T47D (cell line): ENCODE measurements at regions not wholly inside any gene's neighbourhood (a gene's known extent, or its start where the extent isn't known, plus 50 kb on each side); places are given as distances from the start of the nearest gene placed in this dataset.
"Not testable (repeated sequence)": the region's sequence is repeated elsewhere in the genome, so short reads cannot be mapped to it uniquely, and the experiment has no call there.

Experiments
- DNase-seq, 2 experiments: peaks; one replicate each; pipeline versions ENCODE4 v3.0.0 to v3.0.0-alpha.2; 2011 to 2012; ENCODE audit warnings: low read depth in 1 of 2, low spot score in 1 of 2
- JUND ChIP-seq: IDR thresholded peaks from 2 replicates; pipeline ENCODE4 v1.6.1; 2012; ENCODE audit warnings: low read depth
- in situ Hi-C: cut with HindIII; loops from 2 replicates; pipeline ENCODE4 v1.10.0; 2016; ENCODE audit warnings: low sequenced_read_pairs, low pct_unique_long_range_greater_than_20kb

DNA sequence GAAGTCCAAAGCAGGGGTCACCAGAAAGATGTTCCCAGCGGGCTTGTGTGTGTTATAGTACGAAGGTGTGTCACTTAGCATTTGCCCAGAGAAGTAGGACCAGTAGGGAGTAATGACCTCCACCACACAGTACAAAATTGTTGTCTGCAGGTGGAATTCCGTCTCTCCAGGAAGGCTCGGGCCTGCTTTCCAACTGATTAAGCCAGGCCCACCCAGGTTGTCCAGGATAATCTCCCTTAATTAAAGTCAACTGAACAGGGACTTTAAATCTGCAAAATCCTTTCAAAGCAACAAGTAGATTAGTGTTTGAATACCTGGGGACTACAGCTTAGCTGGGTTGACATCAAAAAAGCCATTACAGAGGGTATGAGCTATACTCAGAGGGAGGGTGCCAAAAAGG, 131.3 kb downstream of the BACH1 start:
- no peak for TF ChIP-seq JUND
- in situ Hi-C loops: no loop called here
- no peak for DNase-seq

DNA sequence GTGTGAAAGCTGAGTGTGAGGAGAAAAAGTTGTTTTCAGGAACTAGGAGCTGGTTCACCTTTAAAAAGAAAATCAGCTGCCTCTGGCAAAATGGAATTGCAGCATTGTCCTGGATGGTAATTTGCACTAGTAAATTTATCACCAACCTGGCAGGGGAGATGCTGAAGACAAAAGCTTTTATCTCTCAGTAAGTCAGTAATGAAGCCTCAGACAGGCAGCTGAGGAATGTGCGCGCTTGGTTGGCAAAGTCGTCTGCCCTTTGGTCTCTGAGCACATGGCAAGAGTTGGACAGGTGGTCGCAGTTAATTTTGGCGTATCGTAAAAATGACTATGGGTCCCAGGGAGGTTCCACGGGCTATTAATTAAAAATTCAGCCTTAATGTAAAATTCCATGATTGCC, 131.9 kb downstream of the BACH1 start:
- in situ Hi-C loops: no loop called here
- peak in 1 of 2 experiments; percentile 29 for DNase-seq
- TF ChIP-seq JUND: no peak

DNA sequence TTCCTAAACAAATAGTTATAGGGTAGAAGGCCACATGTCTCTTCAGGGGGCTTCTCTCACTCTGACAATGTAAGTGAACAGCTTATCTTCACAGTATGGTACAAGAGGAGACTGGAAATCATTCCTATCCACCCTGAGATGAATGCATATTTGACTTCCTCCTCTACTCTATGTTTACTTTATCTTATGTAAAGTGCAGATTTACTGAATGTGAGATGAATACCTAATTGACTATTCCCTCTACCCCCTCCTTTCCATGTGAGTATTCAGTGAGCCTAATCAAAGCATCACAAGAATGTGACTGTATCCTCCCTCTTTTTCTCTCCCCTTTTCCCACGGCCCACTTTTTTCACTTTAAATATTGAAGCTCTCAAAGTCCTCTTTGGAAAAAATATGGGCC, 132.5 kb downstream of the BACH1 start:
- no peak for TF ChIP-seq JUND
- peak in 1 of 2 experiments; percentile 50 for DNase-seq
- in situ Hi-C loops: no loop called here

DNA sequence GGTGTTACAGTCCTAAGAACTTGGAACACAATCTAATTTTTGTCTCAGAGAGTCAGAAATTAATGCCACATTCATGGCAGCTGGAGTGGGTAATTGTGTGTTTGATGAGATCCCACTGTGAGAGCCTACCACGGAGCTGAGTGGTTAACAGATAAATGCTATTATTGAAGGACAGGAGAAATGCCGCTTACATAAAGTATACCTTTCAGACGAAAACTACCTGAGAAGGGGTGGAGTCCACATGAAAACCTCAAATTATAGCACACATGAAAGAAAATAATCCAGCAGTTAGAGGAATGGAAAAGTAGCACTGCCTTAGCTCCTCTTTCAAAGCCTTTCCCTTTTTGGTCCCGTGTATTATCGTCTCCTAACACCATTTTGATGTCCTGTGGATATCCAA, 133.0 kb downstream of the BACH1 start:
- DNase-seq: no peak
- in situ Hi-C loops: no loop called here
- no peak for TF ChIP-seq JUND

DNA sequence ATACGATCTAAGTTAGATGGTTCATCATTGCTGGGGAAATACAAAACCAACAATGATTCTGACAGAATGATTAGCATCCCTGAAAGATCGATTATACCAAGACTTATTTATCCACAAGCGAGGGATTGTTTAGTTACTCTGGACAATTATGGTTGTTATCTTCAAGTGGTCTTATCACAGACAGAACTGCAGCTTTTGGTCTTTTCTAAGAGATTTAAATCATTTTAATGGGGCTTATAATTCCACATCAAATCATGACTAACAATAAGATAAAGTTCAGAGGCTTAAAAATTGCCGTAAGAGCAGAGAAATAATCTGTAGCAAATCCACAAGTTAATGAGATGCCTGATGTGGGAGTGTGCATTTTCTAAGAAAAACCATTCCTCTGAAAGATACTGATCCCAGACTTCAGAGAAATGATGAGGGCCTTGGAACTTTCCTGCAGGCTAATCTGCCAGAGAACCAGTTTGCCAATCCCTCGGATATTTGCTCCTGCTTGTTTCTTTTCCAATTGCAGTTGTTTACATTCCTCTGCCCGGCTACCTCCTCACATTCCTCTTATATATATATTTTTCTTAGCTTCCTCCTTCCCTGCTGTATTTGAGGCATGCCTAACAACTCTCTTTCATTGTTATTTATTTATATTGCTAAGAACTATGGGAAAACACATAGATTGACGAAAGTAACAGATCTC, 134.8 kb downstream of the BACH1 start:
- DNase-seq: peak; percentile 17 to 85
- in situ Hi-C loops: no loop called here
- TF ChIP-seq JUND: peak; percentile 86

DNA sequence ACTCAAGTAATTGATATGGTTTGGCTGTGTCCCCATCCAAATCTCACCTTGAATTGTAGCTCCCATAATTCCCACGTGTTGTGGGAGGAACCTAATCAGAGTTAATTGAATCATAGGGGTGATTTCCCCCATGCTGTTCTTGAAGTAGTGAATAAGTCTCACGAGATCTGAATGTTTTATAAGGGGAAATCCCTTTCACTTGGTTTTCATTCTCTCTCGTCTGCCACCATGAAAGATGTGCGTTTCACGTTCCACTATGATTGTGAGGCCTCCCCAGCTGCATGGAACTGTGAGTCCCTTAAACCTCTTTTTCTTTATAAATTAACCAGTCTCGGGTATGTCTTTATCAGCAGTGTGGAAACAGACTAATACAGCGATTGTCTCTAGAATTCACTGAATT, 135.4 kb downstream of the BACH1 start:
- in situ Hi-C loops: no loop called here
- TF ChIP-seq JUND: no peak
- DNase-seq: peak in 1 of 2 experiments; percentile 74

DNA sequence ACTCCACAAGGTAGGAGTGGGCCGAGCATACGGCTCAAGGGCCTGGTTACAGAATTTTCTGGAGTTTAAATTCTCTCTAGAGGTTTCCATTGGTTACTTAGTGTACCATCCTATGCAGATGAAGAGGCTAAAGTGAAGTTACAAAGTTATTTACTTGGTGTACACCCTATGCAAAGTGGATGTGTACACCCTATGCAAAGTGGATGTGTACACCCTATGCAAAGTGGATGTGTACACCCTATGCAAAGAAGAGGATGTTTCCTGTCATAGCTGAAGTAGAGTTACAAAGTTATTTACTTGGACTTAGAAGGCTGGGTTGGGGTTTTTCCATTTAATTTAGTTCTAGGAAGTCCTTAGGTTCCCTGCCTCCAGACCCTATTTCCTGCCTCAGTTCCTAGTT, 136.3 kb downstream of the BACH1 start:
- DNase-seq, in situ Hi-C loops: not testable (repeated sequence)

DNA sequence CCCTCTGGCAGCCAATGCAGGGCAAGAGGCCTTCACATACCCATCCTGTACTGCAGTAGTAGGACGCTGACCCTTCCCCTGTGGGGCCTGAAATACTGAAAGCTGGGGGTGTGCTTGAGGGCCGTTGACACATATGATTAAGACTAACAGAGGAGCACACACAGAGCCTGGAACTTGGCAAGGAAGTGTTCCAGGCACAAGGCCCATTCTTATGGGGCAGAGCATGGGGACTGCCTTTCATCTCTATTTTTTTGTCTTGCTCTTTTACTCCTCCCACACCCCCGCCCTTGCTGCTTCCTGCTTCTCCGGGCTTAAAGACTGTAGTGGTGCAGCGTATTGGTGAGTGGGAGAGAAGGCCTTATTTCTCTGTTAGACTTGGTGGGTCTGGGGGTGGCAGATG, 137.4 kb downstream of the BACH1 start:
- in situ Hi-C loops: no loop called here
- TF ChIP-seq JUND: no peak
- DNase-seq: no peak

DNA sequence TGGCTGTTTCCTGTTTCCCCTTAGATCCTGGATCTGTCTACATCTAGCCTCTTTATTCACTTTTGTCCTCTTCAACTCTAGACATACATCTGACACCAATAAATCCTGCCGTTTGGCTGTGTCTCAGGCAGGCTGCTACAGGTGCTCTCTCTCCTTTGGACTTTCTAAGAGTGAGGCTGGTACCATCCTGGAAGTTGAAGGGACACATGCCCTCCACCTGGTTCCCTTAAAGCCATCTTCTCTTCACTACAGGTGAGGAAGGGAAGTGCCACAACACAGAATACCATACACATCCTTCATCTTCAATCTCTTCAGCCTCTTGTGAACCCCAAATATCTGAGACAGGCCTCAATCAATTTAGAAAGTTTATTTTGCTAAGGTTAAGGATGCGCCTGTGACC, 137.9 kb downstream of the BACH1 start:
- peak in 1 of 2 experiments; percentile 33 for DNase-seq
- no peak for TF ChIP-seq JUND
- in situ Hi-C loops: no loop called here

DNA sequence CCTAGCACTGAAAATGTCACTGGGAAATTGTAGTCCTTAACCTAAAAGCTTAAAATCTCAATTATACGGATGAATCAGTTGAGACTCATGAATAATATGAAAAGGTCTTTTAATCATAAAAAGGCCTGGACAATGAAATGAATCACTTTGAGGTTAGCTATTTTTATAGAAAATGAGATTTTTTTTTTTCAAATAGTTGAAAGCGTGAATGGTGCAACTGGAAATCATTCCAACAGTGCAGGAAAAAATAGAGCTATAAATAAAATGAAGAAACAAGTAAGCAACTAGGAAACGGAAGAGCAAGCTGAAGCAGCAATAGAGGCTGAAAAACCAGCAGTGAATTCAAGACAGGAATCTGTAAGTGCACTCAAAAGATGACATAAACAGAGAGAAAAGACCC, 142.9 kb downstream of the BACH1 start:
- DNase-seq: no peak
- in situ Hi-C loops: no loop called here

DNA sequence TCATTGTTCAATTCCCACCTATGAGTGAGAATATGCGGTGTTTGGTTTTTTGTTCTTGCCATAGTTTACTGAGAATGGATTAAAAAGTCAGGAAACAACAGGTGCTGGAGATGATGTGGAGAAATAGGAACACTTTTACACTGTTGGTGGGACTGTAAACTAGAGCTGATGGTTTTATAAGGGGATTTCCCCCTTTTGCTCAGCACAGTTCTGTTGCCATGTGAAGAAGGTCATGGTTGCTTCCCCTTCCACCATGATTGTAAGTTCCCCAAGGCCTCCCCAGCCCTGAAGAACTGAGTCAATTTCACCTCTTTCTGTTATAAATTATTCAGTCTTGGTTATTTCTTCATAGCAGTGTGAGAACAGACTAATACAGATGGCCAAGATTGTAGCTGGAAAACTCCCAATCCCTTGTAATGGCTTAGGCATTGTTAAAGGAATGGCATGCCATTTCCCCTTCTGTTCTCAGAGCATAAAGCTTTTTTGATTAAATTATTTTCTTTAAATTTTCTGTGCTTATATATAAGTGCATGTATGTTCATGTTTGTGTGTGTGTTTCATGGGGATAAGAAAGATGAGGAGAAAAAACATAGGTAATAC, 144.8 kb downstream of the BACH1 start:
- in situ Hi-C loops: no loop called here
- no peak for DNase-seq
- no peak for TF ChIP-seq JUND

More for the DNA sequence above, 142.9 kb downstream of the BACH1 start:
- TF ChIP-seq JUND: no peak

DNA sequence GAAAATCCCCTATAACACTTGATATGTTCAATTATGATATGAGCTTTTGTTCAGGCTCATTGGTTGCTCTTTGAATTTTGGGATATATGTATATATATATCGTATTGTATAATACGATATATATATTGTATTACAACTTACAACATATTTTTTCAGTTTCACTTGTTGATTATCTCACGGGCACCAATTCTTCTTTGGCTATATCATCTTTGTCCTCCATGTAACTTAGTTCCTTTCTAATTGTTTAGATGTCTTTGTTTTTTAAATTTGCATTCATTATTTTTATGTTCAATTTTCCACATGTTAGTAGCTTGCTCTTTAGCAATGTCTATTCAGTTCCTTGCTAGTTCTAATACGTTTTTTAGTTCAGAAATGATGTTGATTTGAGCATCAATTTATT, 150.0 kb downstream of the BACH1 start:
- in situ Hi-C loops: no loop called here
- no peak for DNase-seq
- TF ChIP-seq JUND: no peak

DNA sequence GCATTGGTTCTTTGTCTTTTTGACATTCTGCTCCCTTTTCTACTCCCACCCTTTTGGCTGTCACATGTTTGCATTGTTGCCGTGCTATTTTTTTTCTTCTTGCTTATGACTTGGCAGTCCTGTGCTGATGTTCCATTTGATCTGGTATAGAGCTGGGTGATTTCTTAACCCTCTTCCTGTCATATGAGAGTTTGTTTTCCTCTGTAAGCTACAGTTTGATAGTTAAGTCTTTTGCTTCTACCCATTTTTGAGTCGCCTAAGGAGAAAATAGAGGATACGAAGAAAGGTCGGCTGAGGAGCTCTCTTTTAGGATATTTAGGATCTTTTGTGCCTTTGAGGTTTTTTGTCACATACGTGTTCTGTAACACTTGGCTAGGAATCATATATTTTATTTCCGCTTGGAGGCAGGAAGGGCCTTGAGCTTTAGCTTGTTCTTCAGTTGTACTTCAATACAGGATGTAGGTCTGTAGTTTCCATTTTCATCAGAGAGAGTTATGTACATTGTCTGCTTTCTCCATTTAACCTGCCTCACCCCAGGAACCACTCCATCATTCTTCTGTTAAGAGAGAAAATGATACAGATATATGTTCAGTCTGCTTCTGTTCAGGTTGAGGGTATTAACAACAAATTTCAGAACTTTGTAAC, 150.7 kb downstream of the BACH1 start:
- in situ Hi-C loops: no loop called here
- no peak for TF ChIP-seq JUND
- no peak for DNase-seq

DNA sequence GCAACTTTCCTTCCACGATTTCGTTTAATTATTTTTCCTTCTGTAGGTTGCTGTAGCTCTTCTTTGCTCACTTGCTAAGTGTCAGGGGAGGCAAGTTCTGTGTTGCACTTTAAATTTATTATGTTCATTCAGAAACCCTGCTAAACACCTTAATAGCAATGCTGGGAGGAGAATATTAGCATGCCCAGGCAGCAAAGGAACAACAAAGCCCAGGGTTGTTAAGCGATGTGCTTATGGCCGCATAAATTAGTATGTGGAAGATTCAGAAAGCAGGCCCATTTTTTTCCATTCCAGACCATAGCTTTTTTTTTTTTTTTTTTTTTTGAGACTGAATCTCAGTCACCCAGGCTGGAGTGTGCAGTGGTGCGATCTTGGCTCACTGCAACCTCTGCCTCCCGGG, 151.3 kb downstream of the BACH1 start:
- no peak for TF ChIP-seq JUND
- in situ Hi-C loops: no loop called here
- DNase-seq: no peak
